Smooth muscle cell (in vitro differentiated cells): ENCODE measurements at regions not wholly inside any gene's neighbourhood (a gene's known extent, or its start where the extent isn't known, plus 50 kb on each side); places are given as distances from the start of the nearest gene placed in this dataset.
"Not testable (repeated sequence)": the region's sequence is repeated elsewhere in the genome, so short reads cannot be mapped to it uniquely, and the experiment has no call there.

Experiments
- DNase-seq: peaks from one replicate; lab custom pipeline; 2025; ENCODE audit not compliant: unreplicated experiment; lab: John Stamatoyannopoulos, UW
- H2AFZ ChIP-seq: fragments of 200-600 bp; sonication (generic); 2 replicates; pipeline ENCODE4 v1.6.0; 2016; ENCODE audit warnings: antibody characterized with exemption, low read depth, mild to moderate bottlenecking
- H3F3A ChIP-seq: fragments of 200-600 bp; sonication (generic); 2 replicates; pipeline ENCODE4 v1.6.0; 2017; ENCODE audit warnings: antibody characterized with exemption, low read depth
- H3K27ac ChIP-seq: fragments of 200-600 bp; sonication (generic); 2 replicates; pipeline ENCODE4 v1.5.1; 2016; ENCODE audit warnings: low read depth, mild to moderate bottlenecking
- H3K27me3 ChIP-seq: fragments of 200-600 bp; sonication (generic); 2 replicates; pipeline ENCODE4 v1.6.1; 2016; ENCODE audit warnings: low read depth, mild to moderate bottlenecking
- H3K36me3 ChIP-seq: fragments of 200-600 bp; sonication (generic); 2 replicates; pipeline ENCODE4 v1.5.1; 2016; ENCODE audit warnings: low read depth
- H3K4me1 ChIP-seq: fragments of 200-600 bp; sonication (generic); 2 replicates; pipeline ENCODE4 v1.5.1; 2016; ENCODE audit warnings: low read depth
- H3K4me2 ChIP-seq: fragments of 200-600 bp; sonication (generic); 2 replicates; pipeline ENCODE4 v1.6.0; 2016; ENCODE audit warnings: mild to moderate bottlenecking
- H3K4me3 ChIP-seq: fragments of 200-600 bp; sonication (generic); 2 replicates; pipeline ENCODE4 v1.5.1; 2016; ENCODE audit warnings: mild to moderate bottlenecking
- H3K79me2 ChIP-seq: fragments of 200-600 bp; sonication (generic); 2 replicates; pipeline ENCODE4 v1.6.0; 2016; ENCODE audit warnings: low read depth, mild to moderate bottlenecking
- H3K9ac ChIP-seq: fragments of 200-600 bp; sonication (generic); 2 replicates; pipeline ENCODE4 v1.6.0; 2016; ENCODE audit warnings: low read depth
- H3K9me3 ChIP-seq: fragments of 200-600 bp; sonication (generic); replicated peaks from 2 replicates; pipeline ENCODE4 v1.5.1; 2016; ENCODE audit warnings: low read depth
- H4K20me1 ChIP-seq: fragments of 200-600 bp; sonication (generic); 2 replicates; pipeline ENCODE4 v1.6.0; 2016; ENCODE audit warnings: low read depth
- WGBS: methylation state at CpG from one replicate; pipeline ENCODE4 v1.1.7; 2016; ENCODE audit warnings: low lambda C conversion rate; 5-methylcytosine and 5-hydroxymethylcytosine counted together
- TF ChIP-seq, protein P1 (sequence below): fragments of 200-600 bp; sonication (generic); IDR thresholded peaks from 2 replicates; pipeline ENCODE4 v1.5.1; 2017; ENCODE audit warnings: borderline replicate concordance, mild to moderate bottlenecking, antibody characterized with exemption; ENCODE audit not compliant: insufficient read depth, poor library complexity, severe bottlenecking

DNA sequence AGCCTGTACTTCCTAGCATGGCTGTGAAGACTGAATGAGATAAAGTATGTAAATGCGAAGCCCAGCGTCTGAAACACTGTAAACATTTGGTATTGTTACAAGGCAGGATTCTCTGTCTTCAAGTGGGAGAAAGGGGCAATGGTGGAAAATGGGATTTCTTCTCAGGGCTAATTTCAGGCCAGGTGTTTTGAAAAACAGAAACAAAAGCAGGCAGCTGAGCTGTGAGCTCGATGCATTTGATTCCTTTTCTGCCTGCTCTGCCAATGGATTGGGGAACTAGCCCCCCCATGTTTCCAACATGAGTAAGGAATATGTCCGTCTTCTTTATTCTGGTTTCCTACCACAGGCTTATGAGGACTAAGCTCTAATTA, 732.1 kb upstream of the AUTS2 start:
- Histone ChIP-seq H2AFZ (no peak overlapping the region), H3K27me3 (peaks cover 2% of the 10 kb centered on the region), H3K9ac (no peak overlapping the region), H3K4me2 (no peak overlapping the region), H3K27ac (no peak overlapping the region), H3K79me2 (no peaks in the 10 kb centered on the region), H3K9me3 (no peaks in the 10 kb centered on the region), H3K4me1 (peaks cover 7% of the 10 kb centered on the region), H4K20me1 (no peaks in the 10 kb centered on the region), H3K4me3 (no peak overlapping the region), H3K36me3 (no peaks in the 10 kb centered on the region), H3F3A (no peaks in the 10 kb centered on the region)
- TF ChIP-seq, protein P1, sequence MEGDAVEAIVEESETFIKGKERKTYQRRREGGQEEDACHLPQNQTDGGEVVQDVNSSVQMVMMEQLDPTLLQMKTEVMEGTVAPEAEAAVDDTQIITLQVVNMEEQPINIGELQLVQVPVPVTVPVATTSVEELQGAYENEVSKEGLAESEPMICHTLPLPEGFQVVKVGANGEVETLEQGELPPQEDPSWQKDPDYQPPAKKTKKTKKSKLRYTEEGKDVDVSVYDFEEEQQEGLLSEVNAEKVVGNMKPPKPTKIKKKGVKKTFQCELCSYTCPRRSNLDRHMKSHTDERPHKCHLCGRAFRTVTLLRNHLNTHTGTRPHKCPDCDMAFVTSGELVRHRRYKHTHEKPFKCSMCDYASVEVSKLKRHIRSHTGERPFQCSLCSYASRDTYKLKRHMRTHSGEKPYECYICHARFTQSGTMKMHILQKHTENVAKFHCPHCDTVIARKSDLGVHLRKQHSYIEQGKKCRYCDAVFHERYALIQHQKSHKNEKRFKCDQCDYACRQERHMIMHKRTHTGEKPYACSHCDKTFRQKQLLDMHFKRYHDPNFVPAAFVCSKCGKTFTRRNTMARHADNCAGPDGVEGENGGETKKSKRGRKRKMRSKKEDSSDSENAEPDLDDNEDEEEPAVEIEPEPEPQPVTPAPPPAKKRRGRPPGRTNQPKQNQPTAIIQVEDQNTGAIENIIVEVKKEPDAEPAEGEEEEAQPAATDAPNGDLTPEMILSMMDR: no peak
- DNase-seq: no peak
- WGBS: 55% methylated on average over 4 of the region's 4 CpGs

DNA sequence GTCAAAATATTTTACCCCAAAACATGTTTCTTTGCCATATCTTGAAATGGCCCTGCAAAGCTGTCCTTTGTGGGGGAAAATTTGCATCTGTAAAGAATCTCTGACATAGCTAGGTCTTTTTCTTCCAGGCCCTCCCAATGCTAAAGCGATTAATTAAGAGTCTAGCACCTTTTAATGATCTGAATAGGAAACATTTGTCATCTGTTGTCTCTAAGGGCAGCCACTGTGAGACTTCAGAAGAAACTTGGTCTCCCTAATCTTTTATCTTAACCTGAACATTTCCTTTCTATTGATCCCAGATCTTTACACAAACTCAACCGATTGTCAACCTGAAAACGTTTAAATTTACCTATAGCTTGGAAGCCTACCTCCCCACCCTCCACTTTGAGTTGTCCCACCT, 731.6 kb upstream of the AUTS2 start:
- H3K4me1 ChIP-seq, H2AFZ ChIP-seq: not testable (repeated sequence)
- WGBS: 46% methylated on average over 3 of the region's 3 CpGs

DNA sequence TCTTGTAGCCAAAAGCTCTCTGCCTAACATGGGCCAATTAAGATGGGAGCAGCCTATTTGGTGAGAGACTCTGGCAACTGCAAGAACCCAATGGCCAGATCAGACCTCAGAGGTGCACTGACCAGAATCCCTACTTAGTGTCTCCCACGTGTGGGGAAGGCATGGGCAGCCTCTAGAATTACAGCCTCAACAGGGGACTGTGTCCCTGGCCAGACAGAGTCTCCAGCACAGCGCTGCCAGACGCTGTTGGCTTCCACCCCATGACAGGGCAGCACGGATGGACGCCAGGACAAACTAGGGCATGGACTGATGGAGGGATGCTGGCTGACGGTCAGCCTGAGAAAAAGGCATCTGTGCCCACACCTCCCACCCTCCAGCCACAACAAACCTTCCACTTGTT, 729.3 kb upstream of the AUTS2 start:
- TF ChIP-seq, protein P1: no peak
- no peak overlapping the region for H3K4me3 ChIP-seq
- H3F3A ChIP-seq: no peaks in the 10 kb centered on the region
- H3K9me3 ChIP-seq: no peaks in the 10 kb centered on the region
- no peaks in the 10 kb centered on the region for H3K79me2 ChIP-seq
- H3K27me3 ChIP-seq: peaks cover 13% of the 10 kb centered on the region
- no peak overlapping the region for H3K9ac ChIP-seq
- DNase-seq: no peak
- no peaks in the 10 kb centered on the region for H3K36me3 ChIP-seq
- H3K4me2 ChIP-seq: no peak overlapping the region
- H3K4me1 ChIP-seq: peaks cover 7% of the 10 kb centered on the region
- WGBS: 88% methylated on average over 6 of the region's 6 CpGs
- H2AFZ ChIP-seq: no peak overlapping the region
- no peak overlapping the region for H3K27ac ChIP-seq
- H4K20me1 ChIP-seq: no peaks in the 10 kb centered on the region

More for the DNA sequence above, 731.6 kb upstream of the AUTS2 start:
- H3K9ac ChIP-seq, H3F3A ChIP-seq, H3K79me2 ChIP-seq, H4K20me1 ChIP-seq, H3K4me2 ChIP-seq, H3K27ac ChIP-seq, H3K27me3 ChIP-seq, H3K4me3 ChIP-seq, H3K36me3 ChIP-seq, DNase-seq, H3K9me3 ChIP-seq: not testable (repeated sequence)

DNA sequence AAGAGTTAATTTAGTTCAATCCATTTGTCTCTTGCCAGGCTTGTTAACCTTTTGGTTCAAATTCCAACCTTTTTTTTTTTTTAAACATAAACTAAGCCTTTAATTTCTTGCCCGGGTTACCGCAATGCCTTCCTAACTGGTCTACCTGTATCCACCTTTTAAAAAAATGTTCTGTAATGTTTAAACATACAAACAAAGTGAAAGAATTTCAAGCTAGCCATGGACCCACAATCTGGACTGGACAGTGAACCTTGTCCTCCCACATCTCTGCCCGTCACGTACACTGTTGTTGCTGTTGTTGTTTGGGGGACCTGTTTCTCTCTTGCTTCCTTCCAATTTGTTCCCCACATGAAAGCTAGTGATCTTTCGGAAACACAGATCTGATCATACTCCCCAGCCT, 724.7 kb upstream of the AUTS2 start:
- Histone ChIP-seq H3K4me1 (no peaks in the 10 kb centered on the region), H3K9me3 (no peaks in the 10 kb centered on the region), H2AFZ (no peak overlapping the region), H3K4me2 (no peak overlapping the region), H3K27me3 (peaks cover 13% of the 10 kb centered on the region), H3K27ac (no peak overlapping the region), H3K79me2 (no peaks in the 10 kb centered on the region), H3F3A (no peaks in the 10 kb centered on the region), H4K20me1 (no peaks in the 10 kb centered on the region), H3K4me3 (no peak overlapping the region), H3K36me3 (no peaks in the 10 kb centered on the region), H3K9ac (no peak overlapping the region)
- WGBS: 88% methylated on average over 5 of the region's 5 CpGs
- DNase-seq: no peak
- TF ChIP-seq, protein P1: no peak
